ENCODE measurements at regions not wholly inside any gene's neighbourhood (a gene's known extent, or its start where the extent isn't known, plus 50 kb on each side); places are given as distances from the start of the nearest gene placed in this dataset.

- Mint-ChIP-seq H3K36me3 (no peaks in the 10 kb centered on the region), H3K27me3 (peaks cover 7% of the 10 kb centered on the region), H3K4me1 (no peaks in the 10 kb centered on the region), H3K9me3 (no peaks in the 10 kb centered on the region), H3K27ac (no peak overlapping the region), H3K4me3 (no peak overlapping the region)
- ATAC-seq (ENCODE audit: low read depth) (no peak), DNase-seq (ENCODE audit: low spot score in 2 of 2) (no peak)
These were observed 287.6 kb upstream of the PWP1 start for GRCh38 chr12:107397890-107398500.

GRCh38 chr12:107399046-107399445, 286.6 kb upstream of the PWP1 start:
- Mint-ChIP-seq H3K27me3 (peaks cover 8% of the 10 kb centered on the region), H3K4me3 (no peak overlapping the region), H3K36me3 (no peaks in the 10 kb centered on the region), H3K4me1 (no peaks in the 10 kb centered on the region), H3K27ac (no peak overlapping the region), H3K9me3 (no peaks in the 10 kb centered on the region)
- no peak for DNase-seq (ENCODE audit: low spot score in 2 of 2)
- no peak for ATAC-seq (ENCODE audit: low read depth)

GRCh38 chr12:107400686-107401447, 284.7 kb upstream of the PWP1 start:
- no peak overlapping the region for H3K4me3 Mint-ChIP-seq
- no peaks in the 10 kb centered on the region for H3K36me3 Mint-ChIP-seq
- H3K27me3 Mint-ChIP-seq: peaks cover 8% of the 10 kb centered on the region
- ATAC-seq (ENCODE audit: low read depth) (no peak), DNase-seq (ENCODE audit: low spot score in 2 of 2) (no peak)
- H3K9me3 Mint-ChIP-seq: no peaks in the 10 kb centered on the region
- H3K27ac Mint-ChIP-seq: no peak overlapping the region
- no peaks in the 10 kb centered on the region for H3K4me1 Mint-ChIP-seq

- DNase-seq (ENCODE audit: low spot score in 2 of 2): no peak
- Mint-ChIP-seq H3K4me3 (no peak overlapping the region), H3K4me1 (no peaks in the 10 kb centered on the region), H3K9me3 (no peaks in the 10 kb centered on the region), H3K36me3 (no peaks in the 10 kb centered on the region), H3K27ac (no peak overlapping the region), H3K27me3 (peaks cover 8% of the 10 kb centered on the region)
- ATAC-seq (ENCODE audit: low read depth): no peak
These were observed 283.3 kb upstream of the PWP1 start for GRCh38 chr12:107402041-107403022.

- Mint-ChIP-seq H3K27me3 (peaks cover 6% of the 10 kb centered on the region), H3K27ac (no peak overlapping the region), H3K36me3 (no peaks in the 10 kb centered on the region), H3K4me1 (no peaks in the 10 kb centered on the region), H3K9me3 (no peaks in the 10 kb centered on the region), H3K4me3 (no peak overlapping the region)
- DNase-seq (ENCODE audit: low spot score in 2 of 2) (no peak), ATAC-seq (ENCODE audit: low read depth) (no peak)
These were observed 280.6 kb upstream of the PWP1 start for GRCh38 chr12:107404981-107405380.

GRCh38 chr12:107405436-107405835, 280.2 kb upstream of the PWP1 start:
- no peak for DNase-seq (ENCODE audit: low spot score in 2 of 2)
- no peaks in the 10 kb centered on the region for H3K36me3 Mint-ChIP-seq
- no peak overlapping the region for H3K4me3 Mint-ChIP-seq
- ATAC-seq (ENCODE audit: low read depth): no peak
- H3K27me3 Mint-ChIP-seq: peaks cover 5% of the 10 kb centered on the region
- no peaks in the 10 kb centered on the region for H3K4me1 Mint-ChIP-seq
- H3K27ac Mint-ChIP-seq: no peak overlapping the region
- no peaks in the 10 kb centered on the region for H3K9me3 Mint-ChIP-seq

- H3K4me1 Mint-ChIP-seq: no peaks in the 10 kb centered on the region
- H3K4me3 Mint-ChIP-seq: no peak overlapping the region
- no peak for DNase-seq (ENCODE audit: low spot score in 2 of 2)
- H3K9me3 Mint-ChIP-seq: no peaks in the 10 kb centered on the region
- H3K27me3 Mint-ChIP-seq: peaks cover 2% of the 10 kb centered on the region
- ATAC-seq (ENCODE audit: low read depth): no peak
- H3K36me3 Mint-ChIP-seq: no peaks in the 10 kb centered on the region
- H3K27ac Mint-ChIP-seq: no peak overlapping the region
These were observed 278.7 kb upstream of the PWP1 start for GRCh38 chr12:107406932-107407331.

- Mint-ChIP-seq H3K9me3 (no peaks in the 10 kb centered on the region), H3K36me3 (no peaks in the 10 kb centered on the region), H3K27me3 (peaks cover 3% of the 10 kb centered on the region), H3K27ac (no peak overlapping the region), H3K4me3 (no peak overlapping the region), H3K4me1 (peaks cover 2% of the 10 kb centered on the region)
- DNase-seq (ENCODE audit: low spot score in 2 of 2): no peak
- no peak for ATAC-seq (ENCODE audit: low read depth)
These were observed 273.6 kb upstream of the PWP1 start for GRCh38 chr12:107411792-107412535.

GRCh38 chr12:107415071-107415470, 270.5 kb upstream of the PWP1 start:
- no peak overlapping the region for H3K27ac Mint-ChIP-seq
- H3K4me1 Mint-ChIP-seq: peaks cover 2% of the 10 kb centered on the region
- H3K36me3 Mint-ChIP-seq: no peaks in the 10 kb centered on the region
- peaks cover 2% of the 10 kb centered on the region for H3K9me3 Mint-ChIP-seq
- no peak overlapping the region for H3K4me3 Mint-ChIP-seq
- H3K27me3 Mint-ChIP-seq: peaks cover 4% of the 10 kb centered on the region
- ATAC-seq (ENCODE audit: low read depth) (no peak), DNase-seq (ENCODE audit: low spot score in 2 of 2) (no peak)

- H3K4me3 Mint-ChIP-seq: no peak overlapping the region
- H3K4me1 Mint-ChIP-seq: peaks cover 2% of the 10 kb centered on the region
- no peak for ATAC-seq (ENCODE audit: low read depth)
- no peaks in the 10 kb centered on the region for H3K36me3 Mint-ChIP-seq
- peaks cover 4% of the 10 kb centered on the region for H3K27me3 Mint-ChIP-seq
- peaks cover 4% of the 10 kb centered on the region for H3K9me3 Mint-ChIP-seq
- no peak for DNase-seq (ENCODE audit: low spot score in 2 of 2)
- H3K27ac Mint-ChIP-seq: no peak overlapping the region
These were observed 269.8 kb upstream of the PWP1 start for GRCh38 chr12:107415834-107416233.

GRCh38 chr12:107417004-107417403, 268.6 kb upstream of the PWP1 start:
- Mint-ChIP-seq H3K27me3 (peaks cover 4% of the 10 kb centered on the region), H3K9me3 (peaks cover 4% of the 10 kb centered on the region), H3K4me3 (no peak overlapping the region), H3K4me1 (peaks cover 2% of the 10 kb centered on the region), H3K27ac (no peak overlapping the region), H3K36me3 (no peaks in the 10 kb centered on the region)
- ATAC-seq (ENCODE audit: low read depth): no peak
- DNase-seq (ENCODE audit: low spot score in 2 of 2): no peak

GRCh38 chr12:107418981-107419380, 266.6 kb upstream of the PWP1 start:
- Mint-ChIP-seq H3K9me3 (peaks cover 4% of the 10 kb centered on the region), H3K27ac (no peak overlapping the region), H3K4me3 (no peak overlapping the region), H3K36me3 (no peaks in the 10 kb centered on the region), H3K4me1 (peaks cover 2% of the 10 kb centered on the region), H3K27me3 (peaks cover 7% of the 10 kb centered on the region)
- DNase-seq (ENCODE audit: low spot score in 2 of 2) (no peak), ATAC-seq (ENCODE audit: low read depth) (no peak)

GRCh38 chr12:107423531-107423930, 262.1 kb upstream of the PWP1 start:
- Mint-ChIP-seq H3K9me3 (peaks cover 4% of the 10 kb centered on the region), H3K27ac (no peak overlapping the region), H3K27me3 (peaks cover 9% of the 10 kb centered on the region), H3K4me1 (no peaks in the 10 kb centered on the region), H3K36me3 (peaks cover 1% of the 10 kb centered on the region), H3K4me3 (no peak overlapping the region)
- ATAC-seq (ENCODE audit: low read depth) (no peak), DNase-seq (ENCODE audit: low spot score in 2 of 2) (no peak)
